GM12872 (cell line): ENCODE measurements at regions not wholly inside any gene's neighbourhood (a gene's known extent, or its start where the extent isn't known, plus 50 kb on each side); places are given as distances from the start of the nearest gene placed in this dataset.

Experiments used
- TF ChIP-seq, protein P1 (sequence below): IDR thresholded peaks from 3 replicates; pipeline ENCODE4 v1.5.1; 2011; ENCODE audit warnings: low read depth, mild to moderate bottlenecking, low read length, moderate library complexity; ENCODE audit not compliant: insufficient read depth

DNA sequence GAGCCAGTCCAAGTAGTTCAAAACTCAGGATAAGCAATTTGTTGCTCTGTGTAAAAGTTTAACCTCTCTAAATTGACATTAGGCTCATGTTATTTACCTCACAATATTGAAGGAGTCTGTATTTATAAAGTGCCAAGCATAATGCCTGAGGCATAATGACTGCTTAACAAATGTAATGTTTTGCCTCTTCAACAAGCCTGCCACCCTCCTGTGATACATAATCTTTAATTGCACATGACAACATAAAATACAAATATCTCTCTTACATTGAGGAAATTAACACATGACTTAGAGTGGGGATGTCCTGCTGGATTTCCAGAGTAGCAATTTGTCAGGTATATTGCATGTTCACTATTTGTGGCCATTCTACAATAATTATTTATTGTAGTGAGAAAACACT is 469.2 kb upstream of the ANO5 start:
- TF ChIP-seq, protein P1, sequence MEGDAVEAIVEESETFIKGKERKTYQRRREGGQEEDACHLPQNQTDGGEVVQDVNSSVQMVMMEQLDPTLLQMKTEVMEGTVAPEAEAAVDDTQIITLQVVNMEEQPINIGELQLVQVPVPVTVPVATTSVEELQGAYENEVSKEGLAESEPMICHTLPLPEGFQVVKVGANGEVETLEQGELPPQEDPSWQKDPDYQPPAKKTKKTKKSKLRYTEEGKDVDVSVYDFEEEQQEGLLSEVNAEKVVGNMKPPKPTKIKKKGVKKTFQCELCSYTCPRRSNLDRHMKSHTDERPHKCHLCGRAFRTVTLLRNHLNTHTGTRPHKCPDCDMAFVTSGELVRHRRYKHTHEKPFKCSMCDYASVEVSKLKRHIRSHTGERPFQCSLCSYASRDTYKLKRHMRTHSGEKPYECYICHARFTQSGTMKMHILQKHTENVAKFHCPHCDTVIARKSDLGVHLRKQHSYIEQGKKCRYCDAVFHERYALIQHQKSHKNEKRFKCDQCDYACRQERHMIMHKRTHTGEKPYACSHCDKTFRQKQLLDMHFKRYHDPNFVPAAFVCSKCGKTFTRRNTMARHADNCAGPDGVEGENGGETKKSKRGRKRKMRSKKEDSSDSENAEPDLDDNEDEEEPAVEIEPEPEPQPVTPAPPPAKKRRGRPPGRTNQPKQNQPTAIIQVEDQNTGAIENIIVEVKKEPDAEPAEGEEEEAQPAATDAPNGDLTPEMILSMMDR, result no peak

DNA sequence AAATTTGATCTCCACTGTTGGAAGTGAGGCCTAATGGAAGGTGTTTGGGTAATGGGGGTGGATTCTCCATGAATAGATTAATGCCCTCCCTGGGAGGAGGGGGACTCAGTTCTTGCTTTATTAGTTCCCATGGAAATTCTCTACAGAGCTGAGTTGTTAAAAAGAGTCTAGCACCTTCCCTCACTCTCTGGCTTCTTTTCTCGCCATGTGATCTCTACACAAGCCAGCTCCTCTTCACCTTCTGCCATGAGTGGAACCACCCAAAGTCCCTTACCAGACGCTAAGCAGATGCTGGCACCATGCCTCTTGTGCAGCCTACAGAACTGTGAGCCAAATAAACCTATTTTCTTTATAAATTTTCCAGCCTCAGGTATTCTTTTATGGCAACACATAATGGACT is 465.8 kb upstream of the ANO5 start:
- TF ChIP-seq, protein P1, result no peak

DNA sequence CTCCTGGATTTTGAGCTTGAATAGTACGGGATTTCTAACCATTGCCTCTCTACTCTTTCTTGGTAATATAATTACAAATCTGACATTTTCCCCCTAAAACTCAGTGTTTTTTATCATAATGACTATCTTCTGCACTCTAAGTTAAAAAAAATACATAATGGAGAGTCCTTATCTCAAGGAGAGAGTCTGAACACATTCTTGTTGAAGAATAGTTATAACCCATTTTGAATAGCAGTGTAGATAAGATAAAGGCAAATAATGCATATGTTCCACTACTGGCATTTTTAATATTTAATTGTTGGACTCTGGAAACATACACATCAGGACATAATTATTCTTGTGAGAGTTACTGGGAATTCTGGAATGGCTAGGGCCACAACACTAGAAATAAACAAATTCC is 456.5 kb upstream of the ANO5 start:
- TF ChIP-seq, protein P1, result no peak

DNA sequence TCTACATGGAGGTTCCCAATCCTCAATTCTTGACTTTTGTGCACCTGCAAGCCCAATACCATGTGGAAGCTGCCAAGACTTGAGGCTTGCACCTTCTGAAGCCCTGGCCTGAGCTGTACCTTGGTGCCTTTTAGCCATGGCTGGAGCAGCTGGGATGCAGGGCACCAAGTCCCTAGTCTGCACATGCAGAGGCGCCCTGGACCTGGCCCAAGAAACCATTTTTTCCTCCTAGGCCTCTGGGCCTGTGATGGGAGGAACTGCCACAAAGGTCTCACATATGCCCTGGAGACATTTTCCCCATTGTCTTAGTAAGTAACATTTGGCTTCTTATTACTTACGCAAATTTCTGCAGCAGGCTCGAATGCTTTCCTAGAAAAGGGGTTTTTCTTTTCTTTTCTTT is 431.9 kb upstream of the ANO5 start:
- TF ChIP-seq, protein P1, result no peak

DNA sequence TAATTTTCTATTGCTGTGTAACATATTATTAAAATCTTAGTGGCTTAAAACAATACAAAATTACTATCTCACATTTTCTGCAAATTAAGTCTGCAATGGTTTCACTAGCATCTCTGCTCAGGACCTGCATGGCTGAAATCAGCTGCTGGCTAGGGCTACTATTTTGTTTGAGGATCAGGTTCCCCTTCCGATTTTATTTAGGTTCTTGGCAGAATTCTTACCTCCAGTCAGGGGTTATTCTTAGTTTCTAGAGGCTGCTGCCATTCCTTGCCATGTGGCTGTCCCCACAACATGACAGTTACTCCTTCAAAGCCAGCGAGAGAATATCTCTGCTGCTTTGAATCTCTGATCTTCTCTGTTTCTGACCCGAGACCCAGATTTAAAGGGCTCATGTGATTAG is 424.5 kb upstream of the ANO5 start:
- TF ChIP-seq, protein P1, result no peak

DNA sequence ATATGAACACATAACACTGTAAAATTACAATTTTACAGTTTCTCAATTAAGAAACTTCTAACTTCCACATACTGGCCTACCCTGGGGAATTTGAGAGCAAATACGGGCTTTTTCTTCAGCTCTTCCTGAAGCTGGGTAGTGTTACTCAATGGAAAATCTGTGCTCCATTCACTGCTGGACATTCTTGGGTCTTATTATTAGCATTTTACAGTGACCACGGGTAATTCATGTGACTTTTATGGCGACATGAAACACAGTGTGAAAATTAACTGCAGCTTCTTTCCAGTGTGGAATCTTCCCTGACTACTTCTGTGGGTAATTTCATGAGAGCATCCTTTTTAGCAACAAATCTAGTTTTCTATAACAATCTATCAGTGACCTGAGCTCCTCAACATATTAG is 423.7 kb upstream of the ANO5 start:
- TF ChIP-seq, protein P1, result no peak

DNA sequence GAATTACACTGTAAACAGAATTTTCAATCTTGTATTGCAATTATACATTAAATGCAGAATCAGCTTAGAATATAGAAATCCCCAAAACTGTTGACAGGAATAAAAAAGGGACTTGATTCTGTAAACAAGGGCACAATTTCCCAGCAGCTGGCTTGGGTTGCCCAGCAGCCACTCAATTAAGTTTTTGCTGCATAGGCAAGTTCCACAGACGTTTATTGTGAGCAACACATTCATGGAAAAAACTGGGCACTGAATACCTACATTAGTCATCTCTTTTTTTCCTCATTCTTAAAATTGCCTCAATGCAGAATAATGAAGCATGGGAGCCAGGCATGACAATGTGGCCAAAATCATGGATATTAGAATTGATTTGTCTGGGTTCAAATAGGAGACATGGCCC is 421.8 kb upstream of the ANO5 start:
- TF ChIP-seq, protein P1, result no peak

DNA sequence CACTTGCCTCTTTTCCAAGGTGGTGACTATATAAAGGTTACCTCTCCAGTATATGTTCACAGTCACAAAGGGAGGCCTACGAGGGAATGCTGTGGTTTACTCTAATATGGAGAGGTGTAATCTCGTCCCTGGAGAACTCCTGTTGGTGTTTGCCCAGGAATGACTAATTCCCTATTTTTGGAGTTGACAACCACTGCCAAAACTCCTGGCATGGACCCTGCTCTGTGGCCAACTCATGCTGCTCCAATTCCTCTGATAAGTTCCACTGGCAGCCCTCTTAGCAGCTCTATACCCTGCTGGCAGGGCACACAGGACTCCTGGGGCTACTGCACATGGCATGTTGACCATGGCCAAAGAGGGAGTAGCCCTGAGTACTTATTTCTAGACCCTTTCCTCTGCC is 418.7 kb upstream of the ANO5 start:
- TF ChIP-seq, protein P1, result no peak
